HEK293 (cell line): ENCODE measurements at regions not wholly inside any gene's neighbourhood (a gene's known extent, or its start where the extent isn't known, plus 50 kb on each side); places are given as distances from the start of the nearest gene placed in this dataset.

Experiments
- CTCF ChIA-PET: fragments of 350-600 bp; formaldehyde crosslinking; extraction: SDS; loops from one replicate; lab custom pipeline; 2021; ENCODE audit warnings: antibody characterized with exemption; lab: Yijun Ruan, JAX
- POLR2A ChIA-PET: fragments of 300-600 bp; formaldehyde crosslinking; extraction: SDS; loops from one replicate; lab custom pipeline; 2020; ENCODE audit warnings: antibody characterized with exemption, inconsistent platforms; lab: Yijun Ruan, JAX
- H3K27ac ChIP-seq: fragments of 200-500 bp; sonication (Bioruptor generic); 2 replicates; pipeline ENCODE4 v1.5.1; 2014; ENCODE audit warnings: low read depth, low read length, control low read depth, inconsistent platforms; ENCODE audit errors: extremely low read depth
- H3K36me3 ChIP-seq, 2 experiments: fragments of 200-500 bp in 1 of 2; sonication (Bioruptor generic) in 1 of 2; 1 replicate in 1 of 2; 2 replicates in 1 of 2; pipeline ENCODE4 v1.5.1; 2014 to 2017; ENCODE audit warnings: inconsistent platforms in 2 of 2, low read length in 2 of 2; ENCODE audit not compliant: control insufficient read depth in 2 of 2, insufficient read depth in 1 of 2
- H3K4me1 ChIP-seq: fragments of 200-500 bp; sonication (Bioruptor generic); 2 replicates; pipeline ENCODE4 v1.5.1; 2014; ENCODE audit warnings: mild to moderate bottlenecking, low read length, inconsistent platforms; ENCODE audit not compliant: control insufficient read depth, insufficient read depth
- H3K4me3 ChIP-seq: 2 replicates; pipeline ENCODE4 v1.5.1; 2011; ENCODE audit warnings: low read depth, mild to moderate bottlenecking, control low read depth, low read length, moderate library complexity
- H3K9me3 ChIP-seq: fragments of 200-500 bp; sonication (Bioruptor generic); 2 replicates; pipeline ENCODE4 v1.5.1; 2014; ENCODE audit warnings: low read depth, low read length, inconsistent platforms; ENCODE audit not compliant: control insufficient read depth, insufficient read depth
- HOXC10 ChIP-seq: sonication (generic); formaldehyde crosslinking; IDR thresholded peaks from 2 replicates; pipeline ENCODE4 v1.8.1; 2023; ENCODE audit warnings: mild to moderate bottlenecking, missing genetic modification reagents
- KLF16 ChIP-seq: fragments of 450-650 bp; formaldehyde crosslinking; IDR thresholded peaks from 2 replicates; pipeline ENCODE4 v1.5.1; 2017; ENCODE audit warnings: missing biosample characterization, missing genetic modification characterization
- KLF8 ChIP-seq: fragments of 450-650 bp; formaldehyde crosslinking; IDR thresholded peaks from 2 replicates; pipeline ENCODE4 v1.5.1; 2016; ENCODE audit warnings: missing biosample characterization, missing genetic modification characterization
- MYNN ChIP-seq: fragments of 450-650 bp; formaldehyde crosslinking; IDR thresholded peaks from 2 replicates; pipeline ENCODE4 v1.5.1; 2016; ENCODE audit warnings: missing biosample characterization, missing genetic modification characterization, borderline replicate concordance
- SP2 ChIP-seq: fragments of 450-650 bp; formaldehyde crosslinking; IDR thresholded peaks from 2 replicates; pipeline ENCODE4 v1.5.1; 2016; ENCODE audit warnings: missing biosample characterization, missing genetic modification characterization
- SP7 ChIP-seq: fragments of 450-650 bp; formaldehyde crosslinking; IDR thresholded peaks from 2 replicates; pipeline ENCODE4 v1.5.1; 2016; ENCODE audit warnings: missing biosample characterization, missing genetic modification characterization
- ZBTB8A ChIP-seq: fragments of 450-650 bp; formaldehyde crosslinking; IDR thresholded peaks from 2 replicates; pipeline ENCODE4 v1.5.1; 2016; ENCODE audit warnings: missing biosample characterization, missing genetic modification characterization
- ZFP37 ChIP-seq: fragments of 450-650 bp; formaldehyde crosslinking; IDR thresholded peaks from 2 replicates; pipeline ENCODE4 v1.5.1; 2016; ENCODE audit warnings: missing biosample characterization, missing genetic modification characterization
- ZNF121 ChIP-seq: fragments of 450-650 bp; formaldehyde crosslinking; IDR thresholded peaks from 2 replicates; pipeline ENCODE4 v1.5.1; 2016; ENCODE audit warnings: missing biosample characterization, missing genetic modification characterization
- ZNF23 ChIP-seq: fragments of 450-650 bp; formaldehyde crosslinking; IDR thresholded peaks from 2 replicates; pipeline ENCODE4 v1.5.1; 2016; ENCODE audit warnings: missing biosample characterization, missing genetic modification characterization, borderline replicate concordance
- ZNF302 ChIP-seq: fragments of 450-650 bp; formaldehyde crosslinking; IDR thresholded peaks from 2 replicates; pipeline ENCODE4 v1.5.1; 2016; ENCODE audit warnings: missing biosample characterization, missing genetic modification characterization, low read depth
- ZNF324 ChIP-seq: fragments of 450-650 bp; formaldehyde crosslinking; IDR thresholded peaks from 2 replicates; pipeline ENCODE4 v1.5.1; 2016; ENCODE audit warnings: missing biosample characterization, missing genetic modification characterization
- ZNF48 ChIP-seq: fragments of 450-650 bp; formaldehyde crosslinking; IDR thresholded peaks from 2 replicates; pipeline ENCODE4 v1.5.1; 2016; ENCODE audit warnings: missing biosample characterization, missing genetic modification characterization
- ZNF596 ChIP-seq: fragments of 450-650 bp; IDR thresholded peaks from 2 replicates; pipeline ENCODE4 v1.5.0; 2018; ENCODE audit warnings: missing biosample characterization, mild to moderate bottlenecking, missing genetic modification characterization, moderate library complexity
- ZNF624 ChIP-seq: fragments of 450-650 bp; formaldehyde crosslinking; IDR thresholded peaks from 2 replicates; pipeline ENCODE4 v1.5.1; 2017; ENCODE audit warnings: missing biosample characterization, missing genetic modification characterization
- ZNF629 ChIP-seq: fragments of 450-650 bp; formaldehyde crosslinking; IDR thresholded peaks from 2 replicates; pipeline ENCODE4 v1.5.1; 2017; ENCODE audit warnings: missing biosample characterization, missing genetic modification characterization
- ZSCAN16 ChIP-seq: fragments of 450-650 bp; formaldehyde crosslinking; IDR thresholded peaks from 2 replicates; pipeline ENCODE4 v1.5.1; 2016; ENCODE audit warnings: missing biosample characterization, missing genetic modification characterization
- TF ChIP-seq, protein P1 (sequence below): fragments of 450-650 bp; formaldehyde crosslinking; IDR thresholded peaks from 2 replicates; pipeline ENCODE4 v1.5.1; 2016; ENCODE audit warnings: missing biosample characterization, missing genetic modification characterization, borderline replicate concordance
- TF ChIP-seq, protein P2 (sequence below): fragments of 450-650 bp; formaldehyde crosslinking; IDR thresholded peaks from 2 replicates; pipeline ENCODE4 v1.5.1; 2017; ENCODE audit warnings: missing biosample characterization, mild to moderate bottlenecking, missing genetic modification characterization, moderate library complexity
- TF ChIP-seq, protein P3 (sequence below): fragments of 450-650 bp; formaldehyde crosslinking; IDR thresholded peaks from 2 replicates; pipeline ENCODE4 v1.5.1; 2017; ENCODE audit warnings: missing biosample characterization, missing genetic modification characterization
- TF ChIP-seq, protein P4 (sequence below): fragments of 450-650 bp; formaldehyde crosslinking; IDR thresholded peaks from 2 replicates; pipeline ENCODE4 v1.5.1; 2016; ENCODE audit warnings: missing biosample characterization, missing genetic modification characterization
- TF ChIP-seq, protein P5 (sequence below): fragments of 450-650 bp; formaldehyde crosslinking; IDR thresholded peaks from 2 replicates; pipeline ENCODE4 v1.5.1; 2016; ENCODE audit warnings: missing biosample characterization, missing genetic modification characterization
- TF ChIP-seq, protein P6 (sequence below): IDR thresholded peaks from 2 replicates; pipeline ENCODE4 v1.6.1; 2011; ENCODE audit warnings: mild to moderate bottlenecking, low read depth, low read length, borderline replicate concordance
- TF ChIP-seq, protein P7 (sequence below): fragments of 450-650 bp; formaldehyde crosslinking; IDR thresholded peaks from 2 replicates; pipeline ENCODE4 v1.5.1; 2017; ENCODE audit warnings: missing biosample characterization, missing genetic modification characterization

DNA sequence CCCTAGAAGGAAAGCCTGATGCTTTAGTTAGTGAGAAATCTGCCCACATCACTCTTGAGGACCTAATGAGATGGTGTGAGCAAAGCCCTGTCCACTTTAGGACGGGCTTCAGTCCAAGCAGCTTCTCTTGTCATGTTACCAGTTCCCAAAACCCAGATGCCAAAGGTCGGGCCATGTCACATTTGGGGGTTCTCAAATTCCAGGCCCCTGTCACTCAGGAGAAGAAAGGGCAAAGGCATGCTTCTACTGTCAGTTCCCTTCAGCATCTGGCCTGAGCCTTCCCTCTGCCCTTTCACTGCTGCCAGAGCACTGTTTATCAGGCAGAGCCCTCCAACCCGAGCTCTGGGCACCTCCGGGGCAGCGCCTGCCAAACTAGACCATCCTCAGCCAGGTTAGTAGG, 556.0 kb downstream of the BNC2 start (continued):
- no peak for TF ChIP-seq KLF8
- TF ChIP-seq ZNF121 (tag by site-specific recombination): no peak
- no peak for TF ChIP-seq ZNF596 (tag by site-specific recombination)
- TF ChIP-seq ZNF629 (tag by site-specific recombination): no peak
- no peak for TF ChIP-seq ZNF302 (tag by site-specific recombination)
- TF ChIP-seq ZNF48 (tag by site-specific recombination): no peak
- TF ChIP-seq, protein P1, sequence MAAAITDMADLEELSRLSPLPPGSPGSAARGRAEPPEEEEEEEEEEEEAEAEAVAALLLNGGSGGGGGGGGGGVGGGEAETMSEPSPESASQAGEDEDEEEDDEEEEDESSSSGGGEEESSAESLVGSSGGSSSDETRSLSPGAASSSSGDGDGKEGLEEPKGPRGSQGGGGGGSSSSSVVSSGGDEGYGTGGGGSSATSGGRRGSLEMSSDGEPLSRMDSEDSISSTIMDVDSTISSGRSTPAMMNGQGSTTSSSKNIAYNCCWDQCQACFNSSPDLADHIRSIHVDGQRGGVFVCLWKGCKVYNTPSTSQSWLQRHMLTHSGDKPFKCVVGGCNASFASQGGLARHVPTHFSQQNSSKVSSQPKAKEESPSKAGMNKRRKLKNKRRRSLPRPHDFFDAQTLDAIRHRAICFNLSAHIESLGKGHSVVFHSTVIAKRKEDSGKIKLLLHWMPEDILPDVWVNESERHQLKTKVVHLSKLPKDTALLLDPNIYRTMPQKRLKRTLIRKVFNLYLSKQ (tag by site-specific recombination): no peak

DNA sequence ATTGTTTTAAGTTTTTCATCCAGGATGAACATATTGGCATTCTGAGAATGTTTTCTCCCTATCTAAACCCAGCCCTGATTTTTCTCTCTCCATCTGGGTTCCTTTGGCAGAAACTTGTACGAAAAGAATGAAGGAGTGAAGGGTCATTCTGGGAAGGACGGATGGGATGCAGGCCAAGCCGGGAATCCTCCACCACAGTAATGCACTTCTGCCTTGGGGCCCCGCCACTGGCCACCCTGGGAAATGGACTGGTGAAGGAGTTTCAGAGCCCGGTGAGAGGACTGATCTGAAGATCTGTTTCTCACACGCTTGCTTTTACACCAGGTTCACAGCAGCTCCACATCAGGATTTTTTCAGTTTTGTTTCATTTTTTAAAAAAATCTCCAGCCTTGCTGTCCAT, 554.8 kb downstream of the BNC2 start:
- POLR2A ChIA-PET: no interaction called here
- Histone ChIP-seq H3K4me1 (no peaks in the 10 kb centered on the region), H3K36me3 (no peaks in the 10 kb centered on the region), H3K27ac (no peak overlapping the region), H3K4me3 (no peak overlapping the region), H3K9me3 (no peaks in the 10 kb centered on the region)
- TF ChIP-seq ZNF23 (tag by site-specific recombination) (no peak), SP7 (no peak), ZSCAN16 (tag by site-specific recombination) (no peak), ZFP37 (tag by site-specific recombination) (no peak), HOXC10 (CRISPR knock-in tag) (no peak), ZNF324 (tag by site-specific recombination) (no peak), KLF16 (tag by site-specific recombination) (no peak), SP2 (tag by site-specific recombination) (no peak), MYNN (tag by site-specific recombination) (no peak), ZNF624 (tag by site-specific recombination) (no peak), ZBTB8A (tag by site-specific recombination) (no peak)
- TF ChIP-seq, protein P2, sequence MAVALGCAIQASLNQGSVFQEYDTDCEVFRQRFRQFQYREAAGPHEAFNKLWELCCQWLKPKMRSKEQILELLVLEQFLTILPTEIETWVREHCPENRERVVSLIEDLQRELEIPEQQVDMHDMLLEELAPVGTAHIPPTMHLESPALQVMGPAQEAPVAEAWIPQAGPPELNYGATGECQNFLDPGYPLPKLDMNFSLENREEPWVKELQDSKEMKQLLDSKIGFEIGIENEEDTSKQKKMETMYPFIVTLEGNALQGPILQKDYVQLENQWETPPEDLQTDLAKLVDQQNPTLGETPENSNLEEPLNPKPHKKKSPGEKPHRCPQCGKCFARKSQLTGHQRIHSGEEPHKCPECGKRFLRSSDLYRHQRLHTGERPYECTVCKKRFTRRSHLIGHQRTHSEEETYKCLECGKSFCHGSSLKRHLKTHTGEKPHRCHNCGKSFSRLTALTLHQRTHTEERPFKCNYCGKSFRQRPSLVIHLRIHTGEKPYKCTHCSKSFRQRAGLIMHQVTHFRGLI (tag by site-specific recombination): no peak
- TF ChIP-seq, protein P3, sequence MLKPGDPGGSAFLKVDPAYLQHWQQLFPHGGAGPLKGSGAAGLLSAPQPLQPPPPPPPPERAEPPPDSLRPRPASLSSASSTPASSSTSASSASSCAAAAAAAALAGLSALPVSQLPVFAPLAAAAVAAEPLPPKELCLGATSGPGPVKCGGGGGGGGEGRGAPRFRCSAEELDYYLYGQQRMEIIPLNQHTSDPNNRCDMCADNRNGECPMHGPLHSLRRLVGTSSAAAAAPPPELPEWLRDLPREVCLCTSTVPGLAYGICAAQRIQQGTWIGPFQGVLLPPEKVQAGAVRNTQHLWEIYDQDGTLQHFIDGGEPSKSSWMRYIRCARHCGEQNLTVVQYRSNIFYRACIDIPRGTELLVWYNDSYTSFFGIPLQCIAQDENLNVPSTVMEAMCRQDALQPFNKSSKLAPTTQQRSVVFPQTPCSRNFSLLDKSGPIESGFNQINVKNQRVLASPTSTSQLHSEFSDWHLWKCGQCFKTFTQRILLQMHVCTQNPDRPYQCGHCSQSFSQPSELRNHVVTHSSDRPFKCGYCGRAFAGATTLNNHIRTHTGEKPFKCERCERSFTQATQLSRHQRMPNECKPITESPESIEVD (tag by site-specific recombination): no peak
- TF ChIP-seq, protein P4, sequence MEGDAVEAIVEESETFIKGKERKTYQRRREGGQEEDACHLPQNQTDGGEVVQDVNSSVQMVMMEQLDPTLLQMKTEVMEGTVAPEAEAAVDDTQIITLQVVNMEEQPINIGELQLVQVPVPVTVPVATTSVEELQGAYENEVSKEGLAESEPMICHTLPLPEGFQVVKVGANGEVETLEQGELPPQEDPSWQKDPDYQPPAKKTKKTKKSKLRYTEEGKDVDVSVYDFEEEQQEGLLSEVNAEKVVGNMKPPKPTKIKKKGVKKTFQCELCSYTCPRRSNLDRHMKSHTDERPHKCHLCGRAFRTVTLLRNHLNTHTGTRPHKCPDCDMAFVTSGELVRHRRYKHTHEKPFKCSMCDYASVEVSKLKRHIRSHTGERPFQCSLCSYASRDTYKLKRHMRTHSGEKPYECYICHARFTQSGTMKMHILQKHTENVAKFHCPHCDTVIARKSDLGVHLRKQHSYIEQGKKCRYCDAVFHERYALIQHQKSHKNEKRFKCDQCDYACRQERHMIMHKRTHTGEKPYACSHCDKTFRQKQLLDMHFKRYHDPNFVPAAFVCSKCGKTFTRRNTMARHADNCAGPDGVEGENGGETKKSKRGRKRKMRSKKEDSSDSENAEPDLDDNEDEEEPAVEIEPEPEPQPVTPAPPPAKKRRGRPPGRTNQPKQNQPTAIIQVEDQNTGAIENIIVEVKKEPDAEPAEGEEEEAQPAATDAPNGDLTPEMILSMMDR (tag by site-specific recombination): no peak
- TF ChIP-seq, protein P5, sequence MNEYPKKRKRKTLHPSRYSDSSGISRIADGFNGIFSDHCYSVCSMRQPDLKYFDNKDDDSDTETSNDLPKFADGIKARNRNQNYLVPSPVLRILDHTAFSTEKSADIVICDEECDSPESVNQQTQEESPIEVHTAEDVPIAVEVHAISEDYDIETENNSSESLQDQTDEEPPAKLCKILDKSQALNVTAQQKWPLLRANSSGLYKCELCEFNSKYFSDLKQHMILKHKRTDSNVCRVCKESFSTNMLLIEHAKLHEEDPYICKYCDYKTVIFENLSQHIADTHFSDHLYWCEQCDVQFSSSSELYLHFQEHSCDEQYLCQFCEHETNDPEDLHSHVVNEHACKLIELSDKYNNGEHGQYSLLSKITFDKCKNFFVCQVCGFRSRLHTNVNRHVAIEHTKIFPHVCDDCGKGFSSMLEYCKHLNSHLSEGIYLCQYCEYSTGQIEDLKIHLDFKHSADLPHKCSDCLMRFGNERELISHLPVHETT: no peak
- TF ChIP-seq, protein P6, sequence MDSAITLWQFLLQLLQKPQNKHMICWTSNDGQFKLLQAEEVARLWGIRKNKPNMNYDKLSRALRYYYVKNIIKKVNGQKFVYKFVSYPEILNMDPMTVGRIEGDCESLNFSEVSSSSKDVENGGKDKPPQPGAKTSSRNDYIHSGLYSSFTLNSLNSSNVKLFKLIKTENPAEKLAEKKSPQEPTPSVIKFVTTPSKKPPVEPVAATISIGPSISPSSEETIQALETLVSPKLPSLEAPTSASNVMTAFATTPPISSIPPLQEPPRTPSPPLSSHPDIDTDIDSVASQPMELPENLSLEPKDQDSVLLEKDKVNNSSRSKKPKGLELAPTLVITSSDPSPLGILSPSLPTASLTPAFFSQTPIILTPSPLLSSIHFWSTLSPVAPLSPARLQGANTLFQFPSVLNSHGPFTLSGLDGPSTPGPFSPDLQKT: no peak
- TF ChIP-seq, protein P7, sequence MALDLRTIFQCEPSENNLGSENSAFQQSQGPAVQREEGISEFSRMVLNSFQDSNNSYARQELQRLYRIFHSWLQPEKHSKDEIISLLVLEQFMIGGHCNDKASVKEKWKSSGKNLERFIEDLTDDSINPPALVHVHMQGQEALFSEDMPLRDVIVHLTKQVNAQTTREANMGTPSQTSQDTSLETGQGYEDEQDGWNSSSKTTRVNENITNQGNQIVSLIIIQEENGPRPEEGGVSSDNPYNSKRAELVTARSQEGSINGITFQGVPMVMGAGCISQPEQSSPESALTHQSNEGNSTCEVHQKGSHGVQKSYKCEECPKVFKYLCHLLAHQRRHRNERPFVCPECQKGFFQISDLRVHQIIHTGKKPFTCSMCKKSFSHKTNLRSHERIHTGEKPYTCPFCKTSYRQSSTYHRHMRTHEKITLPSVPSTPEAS (tag by site-specific recombination): no peak
- CTCF ChIA-PET: no interaction called here
